AG09309 (cell line): ENCODE measurements at regions not wholly inside any gene's neighbourhood (a gene's known extent, or its start where the extent isn't known, plus 50 kb on each side); places are given as distances from the start of the nearest gene placed in this dataset.
"Not testable (repeated sequence)": the region's sequence is repeated elsewhere in the genome, so short reads cannot be mapped to it uniquely, and the experiment has no call there.

Experiments
- DNase-seq: peaks from one replicate; pipeline ENCODE4 v3.0.0-alpha.2; 2010; ENCODE audit warnings: low read depth
- H3K4me3 ChIP-seq: 2 replicates; pipeline ENCODE4 v1.5.1; 2011; ENCODE audit warnings: mild to moderate bottlenecking, low read depth, low read length, moderate library complexity; ENCODE audit not compliant: control insufficient read depth
- TF ChIP-seq, protein P1 (sequence below): IDR thresholded peaks from 2 replicates; pipeline ENCODE4 v1.5.1; 2011; ENCODE audit warnings: mild to moderate bottlenecking, low read depth, low read length, inconsistent platforms; ENCODE audit not compliant: insufficient read depth, control insufficient read depth; ENCODE audit errors: missing control alignments

DNA sequence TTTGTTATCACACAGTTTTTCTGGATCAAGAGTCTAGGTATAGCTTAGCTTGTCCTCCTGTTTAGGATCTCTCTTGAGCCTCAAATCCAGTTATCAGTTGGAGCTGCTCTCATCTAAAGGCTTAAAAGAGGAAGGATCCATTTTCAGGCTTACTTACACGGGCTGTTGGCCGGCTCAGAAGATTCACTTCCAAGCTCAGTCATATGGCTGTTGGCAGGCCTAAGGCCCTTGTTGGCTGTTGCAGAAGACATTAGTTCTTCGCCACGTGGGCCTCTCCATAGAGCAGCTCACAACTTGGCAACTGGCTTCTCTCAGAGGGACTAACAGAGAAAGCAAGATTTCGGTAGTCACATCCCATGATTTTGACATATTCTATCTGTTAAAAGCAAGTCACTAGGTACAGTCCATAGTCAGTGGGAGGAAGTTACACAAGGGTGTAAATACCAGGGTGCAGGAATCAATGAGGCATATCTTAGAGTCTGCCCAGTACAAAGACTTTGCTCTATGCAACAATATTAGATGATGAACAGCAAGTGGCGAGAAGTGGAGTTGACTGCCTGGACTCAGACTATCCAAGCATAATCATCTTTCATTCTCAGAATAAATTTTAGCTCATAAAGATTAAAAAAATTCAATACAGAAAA lies 280.1 kb upstream of the MBL2 start:
- TF ChIP-seq, protein P1, sequence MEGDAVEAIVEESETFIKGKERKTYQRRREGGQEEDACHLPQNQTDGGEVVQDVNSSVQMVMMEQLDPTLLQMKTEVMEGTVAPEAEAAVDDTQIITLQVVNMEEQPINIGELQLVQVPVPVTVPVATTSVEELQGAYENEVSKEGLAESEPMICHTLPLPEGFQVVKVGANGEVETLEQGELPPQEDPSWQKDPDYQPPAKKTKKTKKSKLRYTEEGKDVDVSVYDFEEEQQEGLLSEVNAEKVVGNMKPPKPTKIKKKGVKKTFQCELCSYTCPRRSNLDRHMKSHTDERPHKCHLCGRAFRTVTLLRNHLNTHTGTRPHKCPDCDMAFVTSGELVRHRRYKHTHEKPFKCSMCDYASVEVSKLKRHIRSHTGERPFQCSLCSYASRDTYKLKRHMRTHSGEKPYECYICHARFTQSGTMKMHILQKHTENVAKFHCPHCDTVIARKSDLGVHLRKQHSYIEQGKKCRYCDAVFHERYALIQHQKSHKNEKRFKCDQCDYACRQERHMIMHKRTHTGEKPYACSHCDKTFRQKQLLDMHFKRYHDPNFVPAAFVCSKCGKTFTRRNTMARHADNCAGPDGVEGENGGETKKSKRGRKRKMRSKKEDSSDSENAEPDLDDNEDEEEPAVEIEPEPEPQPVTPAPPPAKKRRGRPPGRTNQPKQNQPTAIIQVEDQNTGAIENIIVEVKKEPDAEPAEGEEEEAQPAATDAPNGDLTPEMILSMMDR, result no peak
- H3K4me3 ChIP-seq, result no peak overlapping the region
- DNase-seq, result no peak

DNA sequence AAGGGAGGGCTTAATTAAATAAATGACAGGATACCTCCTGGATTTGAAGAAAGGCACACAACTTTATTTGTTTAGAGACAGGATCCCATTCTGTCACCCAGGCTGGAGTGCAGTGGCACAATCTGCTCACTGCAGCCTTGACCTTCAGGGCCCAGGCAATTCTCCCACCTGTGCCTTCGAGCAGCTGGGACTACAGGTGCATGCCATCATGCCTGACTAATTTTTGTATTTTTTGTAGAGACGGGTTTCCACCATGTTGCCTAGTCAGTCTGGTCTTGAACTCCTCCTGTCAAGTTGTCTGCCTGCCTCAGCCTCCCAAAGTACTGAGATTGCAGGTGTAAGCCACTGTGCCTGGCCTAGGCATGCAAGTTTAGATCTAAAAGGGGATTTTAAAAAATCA lies 272.7 kb upstream of the MBL2 start:
- H3K4me3 ChIP-seq, result no peak overlapping the region
- no peak for DNase-seq
- TF ChIP-seq, protein P1, result no peak

DNA sequence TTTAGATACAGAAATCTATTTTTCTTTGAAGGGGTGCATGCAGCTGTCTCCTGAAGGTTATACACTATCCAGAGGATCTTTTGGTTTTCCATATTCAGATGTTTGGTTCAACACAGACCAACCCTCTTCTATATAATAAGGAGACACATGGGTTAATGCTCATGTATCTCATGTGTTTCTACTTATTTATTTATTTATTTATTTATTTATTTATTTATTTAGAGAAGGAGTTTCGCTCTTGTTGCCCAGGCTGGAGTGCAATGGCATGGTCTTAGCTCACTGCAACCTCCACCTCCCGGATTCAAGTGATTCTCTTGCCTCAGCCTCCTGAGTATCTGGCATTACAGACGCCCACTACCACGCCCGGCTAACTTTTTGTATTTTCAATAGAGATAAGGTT lies 263.2 kb upstream of the MBL2 start:
- H3K4me3 ChIP-seq, DNase-seq: not testable (repeated sequence)

GRCh38 chr10:53033396-53033795 lies 260.8 kb upstream of the MBL2 start:
- no peak overlapping the region for H3K4me3 ChIP-seq
- TF ChIP-seq, protein P1, result no peak
- no peak for DNase-seq

- DNase-seq, H3K4me3 ChIP-seq: not testable (repeated sequence)
Measured at GRCh38 chr10:53029872-53030849, 257.6 kb upstream of the MBL2 start.

- no peak overlapping the region for H3K4me3 ChIP-seq
- DNase-seq, result no peak
- TF ChIP-seq, protein P1, result no peak
Measured at GRCh38 chr10:53029449-53029848, 256.9 kb upstream of the MBL2 start.

DNA sequence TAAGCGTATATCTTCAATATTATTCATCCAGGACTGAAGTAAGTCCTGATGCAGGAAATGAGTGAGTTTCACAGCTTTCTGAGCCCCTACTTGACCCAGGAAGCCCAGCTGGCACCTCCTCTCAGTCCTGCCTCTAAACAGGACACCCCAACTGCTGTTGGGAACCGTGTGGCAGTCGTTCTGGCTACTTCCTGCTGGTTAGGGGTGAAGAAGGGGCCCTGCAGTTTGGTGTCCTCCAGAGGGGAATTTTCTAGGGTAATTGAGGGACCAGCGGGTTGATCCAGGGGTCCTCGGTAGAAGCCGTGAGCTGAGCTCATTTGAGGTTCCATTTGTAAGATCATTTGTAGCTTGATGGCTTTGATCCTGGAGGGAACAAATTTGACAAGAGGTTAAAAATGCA lies 253.2 kb upstream of the MBL2 start:
- H3K4me3 ChIP-seq, DNase-seq: not testable (repeated sequence)

GRCh38 chr10:53025172-53025711 lies 252.7 kb upstream of the MBL2 start:
- TF ChIP-seq, protein P1, result no peak
- DNase-seq, result no peak
- H3K4me3 ChIP-seq, result no peak overlapping the region
